Keratinocyte (primary cell): ENCODE measurements at regions not wholly inside any gene's neighbourhood (a gene's known extent, or its start where the extent isn't known, plus 50 kb on each side); places are given as distances from the start of the nearest gene placed in this dataset.

Source experiments
- EZH2 ChIP-seq: IDR thresholded peaks from one replicate; pipeline ENCODE4 v1.6.1; 2012; ENCODE audit warnings: inconsistent platforms, mild to moderate bottlenecking, low read length, moderate library complexity
- TF ChIP-seq, protein P1 (sequence below), 3 experiments: IDR thresholded peaks in 1 of 3; conservative IDR thresholded peaks in 1 of 3; optimal IDR thresholded peaks in 1 of 3; 2 replicates in 2 of 3; 3 replicates in 1 of 3; pipeline versions ENCODE3 to v1.5.1; 2011; ENCODE audit warnings: low read length in 3 of 3, mild to moderate bottlenecking in 3 of 3, moderate library complexity in 2 of 3, control low read depth in 1 of 3, inconsistent platforms in 1 of 3; ENCODE audit not compliant: insufficient read depth in 2 of 3; ENCODE audit errors: extremely low read depth in 1 of 3

- TF ChIP-seq, protein P1, sequence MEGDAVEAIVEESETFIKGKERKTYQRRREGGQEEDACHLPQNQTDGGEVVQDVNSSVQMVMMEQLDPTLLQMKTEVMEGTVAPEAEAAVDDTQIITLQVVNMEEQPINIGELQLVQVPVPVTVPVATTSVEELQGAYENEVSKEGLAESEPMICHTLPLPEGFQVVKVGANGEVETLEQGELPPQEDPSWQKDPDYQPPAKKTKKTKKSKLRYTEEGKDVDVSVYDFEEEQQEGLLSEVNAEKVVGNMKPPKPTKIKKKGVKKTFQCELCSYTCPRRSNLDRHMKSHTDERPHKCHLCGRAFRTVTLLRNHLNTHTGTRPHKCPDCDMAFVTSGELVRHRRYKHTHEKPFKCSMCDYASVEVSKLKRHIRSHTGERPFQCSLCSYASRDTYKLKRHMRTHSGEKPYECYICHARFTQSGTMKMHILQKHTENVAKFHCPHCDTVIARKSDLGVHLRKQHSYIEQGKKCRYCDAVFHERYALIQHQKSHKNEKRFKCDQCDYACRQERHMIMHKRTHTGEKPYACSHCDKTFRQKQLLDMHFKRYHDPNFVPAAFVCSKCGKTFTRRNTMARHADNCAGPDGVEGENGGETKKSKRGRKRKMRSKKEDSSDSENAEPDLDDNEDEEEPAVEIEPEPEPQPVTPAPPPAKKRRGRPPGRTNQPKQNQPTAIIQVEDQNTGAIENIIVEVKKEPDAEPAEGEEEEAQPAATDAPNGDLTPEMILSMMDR (optimal IDR thresholded peaks at IDR 0.05 in 1 of 3, IDR thresholded peaks at IDR 0.05 in 1 of 3, conservative IDR thresholded peaks at IDR 0.05 in 1 of 3; ENCODE audit: extremely low read depth in 1 of 3, insufficient read depth in 2 of 3, low read length in 3 of 3): no peak
- no peak for TF ChIP-seq EZH2
These were observed 70.0 kb upstream of the CD2AP start for GRCh38 chr6:47407300-47408281.
